ENCODE measurements at regions not wholly inside any gene's neighbourhood (a gene's known extent, or its start where the extent isn't known, plus 50 kb on each side); places are given as distances from the start of the nearest gene placed in this dataset.

- Mint-ChIP-seq H3K9me3 (ENCODE audit: low read depth, unreplicated experiment) (no peaks in the 10 kb centered on the region), H3K36me3 (ENCODE audit: insufficient read depth, unreplicated experiment) (peaks cover 5% of the 10 kb centered on the region), H3K27me3 (ENCODE audit: unreplicated experiment) (peaks cover 96% of the 10 kb centered on the region), H3K27ac (ENCODE audit: unreplicated experiment) (no peak overlapping the region), H3K4me3 (ENCODE audit: low read depth, unreplicated experiment) (no peak overlapping the region), H3K4me1 (ENCODE audit: low read depth, unreplicated experiment) (no peaks in the 10 kb centered on the region)
- no peak for TF ChIP-seq CTCF (IDR thresholded peaks at IDR 0.05; ENCODE audit: unreplicated experiment)
- intact Hi-C loops (cut with micrococcal nuclease; ENCODE audit: unreplicated experiment) = no loop called here
- DNase-seq = no peak
- no TSS peak for BruUV-seq (replicated peaks)
- CTCF ChIA-PET = no interaction called here
Measured at GRCh38 chr20:56826705-56827665, 197.9 kb downstream of the TFAP2C start.

GRCh38 chr20:56827763-56828162 lies 198.7 kb downstream of the TFAP2C start:
- Mint-ChIP-seq H3K4me3 (ENCODE audit: low read depth, unreplicated experiment) (no peak overlapping the region), H3K9me3 (ENCODE audit: low read depth, unreplicated experiment) (no peaks in the 10 kb centered on the region), H3K27ac (ENCODE audit: unreplicated experiment) (no peak overlapping the region), H3K4me1 (ENCODE audit: low read depth, unreplicated experiment) (no peaks in the 10 kb centered on the region), H3K36me3 (ENCODE audit: insufficient read depth, unreplicated experiment) (peaks cover 5% of the 10 kb centered on the region), H3K27me3 (ENCODE audit: unreplicated experiment) (peaks cover 96% of the 10 kb centered on the region)
- CTCF ChIA-PET = no interaction called here
- TF ChIP-seq CTCF (IDR thresholded peaks at IDR 0.05; ENCODE audit: unreplicated experiment) = no peak
- BruUV-seq (replicated peaks) = no TSS peak
- intact Hi-C loops (cut with micrococcal nuclease; ENCODE audit: unreplicated experiment) = no loop called here
- no peak for DNase-seq

- Mint-ChIP-seq H3K27ac (ENCODE audit: unreplicated experiment) (no peak overlapping the region), H3K9me3 (ENCODE audit: low read depth, unreplicated experiment) (no peaks in the 10 kb centered on the region), H3K4me1 (ENCODE audit: low read depth, unreplicated experiment) (no peaks in the 10 kb centered on the region), H3K36me3 (ENCODE audit: insufficient read depth, unreplicated experiment) (peaks cover 5% of the 10 kb centered on the region), H3K27me3 (ENCODE audit: unreplicated experiment) (peaks cover 96% of the 10 kb centered on the region), H3K4me3 (ENCODE audit: low read depth, unreplicated experiment) (no peak overlapping the region)
- no peak for TF ChIP-seq CTCF (IDR thresholded peaks at IDR 0.05; ENCODE audit: unreplicated experiment)
- BruUV-seq (replicated peaks) = no TSS peak
- CTCF ChIA-PET = interaction anchor here (1.3 kb wide), 1 partner anchor 10 kb away, joined by 3 read pairs; no protein-coding TSS in a partner anchor
- intact Hi-C loops (cut with micrococcal nuclease; ENCODE audit: unreplicated experiment) = no loop called here
- DNase-seq = no peak
Measured at GRCh38 chr20:56828402-56828801, 199.3 kb downstream of the TFAP2C start.

- CTCF ChIA-PET = no interaction called here
- intact Hi-C loops (cut with micrococcal nuclease; ENCODE audit: unreplicated experiment) = no loop called here
- no peak for TF ChIP-seq CTCF (IDR thresholded peaks at IDR 0.05; ENCODE audit: unreplicated experiment)
- Mint-ChIP-seq H3K27me3 (ENCODE audit: unreplicated experiment) (peaks cover 100% of the 10 kb centered on the region), H3K27ac (ENCODE audit: unreplicated experiment) (no peak overlapping the region), H3K36me3 (ENCODE audit: insufficient read depth, unreplicated experiment) (peaks cover 5% of the 10 kb centered on the region), H3K4me3 (ENCODE audit: low read depth, unreplicated experiment) (no peak overlapping the region), H3K9me3 (ENCODE audit: low read depth, unreplicated experiment) (no peaks in the 10 kb centered on the region), H3K4me1 (ENCODE audit: low read depth, unreplicated experiment) (no peaks in the 10 kb centered on the region)
- BruUV-seq (replicated peaks) = no TSS peak
- DNase-seq = no peak
Measured at GRCh38 chr20:56829788-56830385, 200.8 kb downstream of the TFAP2C start.
